Uterus (tissue), 3 donors: ENCODE measurements at regions not wholly inside any gene's neighbourhood (a gene's known extent, or its start where the extent isn't known, plus 50 kb on each side); places are given as distances from the start of the nearest gene placed in this dataset.

Source experiments
- DNase-seq, 2 donors: peaks; one replicate each; pipeline ENCODE4 v3.0.0-alpha.2; 2019 to 2020
- H3K27ac ChIP-seq, 2 donors: fragments of 200-600 bp; sonication (generic); 1 replicate in 1 of 2; 2 replicates in 1 of 2; pipeline ENCODE4 v1.5.1; 2016 to 2018
- H3K27me3 ChIP-seq, 2 donors: fragments of 200-600 bp; sonication (generic); one replicate each; pipeline ENCODE4 v1.5.1; 2018 to 2019; ENCODE audit warnings: control low read depth in 1 of 2
- H3K36me3 ChIP-seq, 2 donors: fragments of 200-600 bp; sonication (generic); one replicate each; pipeline ENCODE4 v1.5.1; 2019; ENCODE audit warnings: control low read depth in 1 of 2
- H3K4me1 ChIP-seq, 2 donors: fragments of 200-600 bp; sonication (generic); one replicate each; pipeline ENCODE4 v1.5.1; 2018 to 2019; ENCODE audit warnings: control low read depth in 1 of 2
- H3K4me3 ChIP-seq, 2 donors: fragments of 200-600 bp; sonication (generic); 1 replicate in 1 of 2; 2 replicates in 1 of 2; pipeline ENCODE4 v1.5.1; 2018 to 2019; ENCODE audit warnings: mild to moderate bottlenecking in 1 of 2
- H3K9me3 ChIP-seq, 2 donors: fragments of 200-600 bp; sonication (generic); one replicate each; pipeline ENCODE4 v1.5.1; 2019; ENCODE audit warnings: control low read depth in 1 of 2
- POLR2A ChIP-seq, 2 donors: fragments of 450-650 bp; IDR thresholded peaks; one replicate each; pipeline ENCODE4 v1.6.1; 2016; ENCODE audit warnings: antibody characterized with exemption in 2 of 2, mild to moderate bottlenecking in 1 of 2, moderate library complexity in 1 of 2
- intact Hi-C: fragments of 100-400 bp; cut with DNase I; formaldehyde crosslinking; loops from one replicate; pipeline ENCODE4 v1.15.1; 2023; ENCODE audit warnings: low total_unique reads
- TF ChIP-seq, protein P1 (sequence below), 4 experiments: fragments of 200-600 bp in 2 of 4; fragments of 450-650 bp in 2 of 4; sonication (generic) in 2 of 4; IDR thresholded peaks; one replicate each; pipeline ENCODE4 v1.5.1; 2016 to 2019; ENCODE audit warnings: antibody characterized with exemption in 4 of 4, mild to moderate bottlenecking in 2 of 4, moderate library complexity in 1 of 4
- donor health status: DM: yes; HTN: yes; CAD: no.

DNA sequence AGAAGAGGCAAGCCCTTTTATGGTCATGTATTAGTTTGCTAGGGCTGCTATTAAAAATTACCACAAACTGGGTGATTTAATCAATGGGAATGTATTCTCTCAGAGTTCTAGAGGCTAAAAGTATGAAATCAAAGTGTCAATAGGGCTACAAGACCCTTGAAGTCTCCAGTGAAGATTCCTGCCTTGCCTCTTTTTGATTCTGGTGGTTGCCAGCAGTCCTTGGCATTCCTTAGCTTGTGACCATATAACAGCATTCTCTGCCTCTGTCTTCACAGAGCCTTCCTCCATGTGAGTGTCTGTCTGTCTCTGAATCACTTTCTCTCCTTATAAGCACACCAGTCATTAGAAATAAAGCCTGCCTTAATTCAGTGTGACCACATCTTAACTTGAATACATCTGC is 282.7 kb downstream of the KCNN2 start:
- no peak for DNase-seq
- Histone ChIP-seq H3K4me3 (no peak overlapping the region), H3K4me1 (no peaks in the 10 kb centered on the region), H3K9me3 (no peaks in the 10 kb centered on the region), H3K27me3 (no peaks in the 10 kb centered on the region), H3K36me3 (no peaks in the 10 kb centered on the region), H3K27ac (no peak overlapping the region)
- intact Hi-C loops = no loop called here
- TF ChIP-seq POLR2A (IDR thresholded peaks at IDR 0.05) = no peak
- TF ChIP-seq, protein P1, sequence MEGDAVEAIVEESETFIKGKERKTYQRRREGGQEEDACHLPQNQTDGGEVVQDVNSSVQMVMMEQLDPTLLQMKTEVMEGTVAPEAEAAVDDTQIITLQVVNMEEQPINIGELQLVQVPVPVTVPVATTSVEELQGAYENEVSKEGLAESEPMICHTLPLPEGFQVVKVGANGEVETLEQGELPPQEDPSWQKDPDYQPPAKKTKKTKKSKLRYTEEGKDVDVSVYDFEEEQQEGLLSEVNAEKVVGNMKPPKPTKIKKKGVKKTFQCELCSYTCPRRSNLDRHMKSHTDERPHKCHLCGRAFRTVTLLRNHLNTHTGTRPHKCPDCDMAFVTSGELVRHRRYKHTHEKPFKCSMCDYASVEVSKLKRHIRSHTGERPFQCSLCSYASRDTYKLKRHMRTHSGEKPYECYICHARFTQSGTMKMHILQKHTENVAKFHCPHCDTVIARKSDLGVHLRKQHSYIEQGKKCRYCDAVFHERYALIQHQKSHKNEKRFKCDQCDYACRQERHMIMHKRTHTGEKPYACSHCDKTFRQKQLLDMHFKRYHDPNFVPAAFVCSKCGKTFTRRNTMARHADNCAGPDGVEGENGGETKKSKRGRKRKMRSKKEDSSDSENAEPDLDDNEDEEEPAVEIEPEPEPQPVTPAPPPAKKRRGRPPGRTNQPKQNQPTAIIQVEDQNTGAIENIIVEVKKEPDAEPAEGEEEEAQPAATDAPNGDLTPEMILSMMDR (IDR thresholded peaks at IDR 0.05) = no peak

DNA sequence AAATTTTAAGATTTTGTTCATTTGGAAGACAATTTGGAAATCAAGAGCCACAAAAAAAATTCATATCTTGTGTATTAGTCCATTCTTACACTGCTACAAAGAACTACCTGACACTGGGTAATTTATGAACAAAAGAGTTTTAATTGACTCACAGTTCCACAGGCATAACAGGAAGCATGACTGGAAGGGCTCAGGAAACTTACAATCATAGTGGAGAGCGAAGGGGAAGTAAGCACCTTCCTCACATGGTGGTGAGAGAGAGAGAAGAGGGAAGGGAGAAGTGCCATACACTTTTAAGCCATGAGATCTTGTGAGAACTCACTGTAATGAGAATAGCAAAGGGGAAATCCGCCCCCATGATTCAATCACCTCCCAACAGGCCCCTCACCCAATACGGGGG is 274.4 kb downstream of the KCNN2 start:
- TF ChIP-seq, protein P1 (IDR thresholded peaks at IDR 0.05) = no peak
- no peak for TF ChIP-seq POLR2A (IDR thresholded peaks at IDR 0.05)
- Histone ChIP-seq H3K4me3 (no peak overlapping the region), H3K36me3 (no peaks in the 10 kb centered on the region), H3K27me3 (no peaks in the 10 kb centered on the region), H3K27ac (no peak overlapping the region), H3K9me3 (no peaks in the 10 kb centered on the region), H3K4me1 (no peaks in the 10 kb centered on the region)
- DNase-seq = no peak
- intact Hi-C loops = no loop called here

DNA sequence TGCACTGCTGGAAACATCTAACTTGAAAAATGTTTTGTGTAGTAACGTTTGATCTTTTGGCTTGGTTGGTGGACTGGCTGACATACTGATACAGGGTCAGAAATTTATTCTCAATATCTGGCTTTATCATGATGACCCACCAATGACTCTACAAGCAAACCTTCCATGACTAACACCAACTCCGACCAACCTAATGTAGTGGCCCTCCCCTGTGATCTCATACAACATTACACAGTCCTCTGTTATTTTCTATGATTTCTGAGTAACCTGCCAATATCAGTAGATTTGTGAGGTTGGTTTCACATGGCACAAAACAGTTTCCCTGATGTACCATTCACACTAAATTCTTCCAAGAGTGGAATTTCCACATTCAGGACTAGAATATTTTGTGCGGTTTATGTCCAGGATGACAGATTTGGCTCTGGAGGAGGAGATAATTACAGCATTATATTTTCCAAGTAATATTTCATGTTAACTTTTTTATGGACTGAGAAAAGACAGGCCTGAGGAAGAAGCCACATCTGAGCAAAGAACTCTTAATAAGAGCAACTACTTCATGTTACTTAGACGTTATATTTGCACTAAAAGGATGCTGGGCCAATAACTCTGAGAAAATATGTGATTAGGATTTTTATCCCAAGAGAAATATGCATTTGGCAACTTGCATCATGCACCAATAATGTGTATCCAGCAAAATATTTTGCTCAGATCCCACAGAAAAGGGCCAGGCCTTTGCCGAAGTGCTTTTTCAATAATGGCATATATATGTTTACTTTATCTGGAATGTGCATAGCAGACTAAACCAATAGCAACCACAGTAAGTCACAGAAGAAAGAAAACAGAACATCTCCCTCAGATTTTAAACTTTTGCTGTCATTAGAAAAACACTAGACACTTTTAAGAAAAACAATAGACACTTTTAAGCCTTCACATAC is 273.4 kb downstream of the KCNN2 start:
- H3K27ac ChIP-seq = no peak overlapping the region
- no peaks in the 10 kb centered on the region for H3K4me1 ChIP-seq
- H3K9me3 ChIP-seq = no peaks in the 10 kb centered on the region
- intact Hi-C loops = no loop called here
- TF ChIP-seq, protein P1 (IDR thresholded peaks at IDR 0.05) = no peak
- no peak for TF ChIP-seq POLR2A (IDR thresholded peaks at IDR 0.05)
- no peak overlapping the region for H3K4me3 ChIP-seq
- no peaks in the 10 kb centered on the region for H3K27me3 ChIP-seq
- DNase-seq = no peak
- H3K36me3 ChIP-seq = no peaks in the 10 kb centered on the region

DNA sequence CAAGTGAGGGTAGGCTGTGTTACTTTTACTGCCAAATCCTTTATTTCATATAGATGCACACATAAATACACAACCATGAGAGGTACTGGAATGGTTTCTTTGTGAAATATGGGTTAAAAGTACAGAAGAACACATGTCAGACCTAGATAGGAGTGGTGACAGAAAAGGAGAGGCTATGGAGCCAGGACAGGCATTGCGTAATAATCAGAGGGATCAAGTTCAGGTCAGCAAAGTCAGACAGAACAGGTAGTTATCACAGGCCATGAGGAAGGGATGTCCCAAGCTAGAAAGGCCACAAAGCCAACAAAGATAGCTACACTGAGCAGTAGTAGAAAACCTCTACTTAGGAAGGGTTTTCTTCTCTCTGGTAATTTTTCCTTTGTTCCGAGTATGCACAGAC is 272.6 kb downstream of the KCNN2 start:
- H3K4me1 ChIP-seq = no peaks in the 10 kb centered on the region
- no peaks in the 10 kb centered on the region for H3K27me3 ChIP-seq
- no peak for DNase-seq
- H3K9me3 ChIP-seq = no peaks in the 10 kb centered on the region
- H3K36me3 ChIP-seq = no peaks in the 10 kb centered on the region
- H3K4me3 ChIP-seq = no peak overlapping the region
- no peak overlapping the region for H3K27ac ChIP-seq
- TF ChIP-seq, protein P1 (IDR thresholded peaks at IDR 0.05) = no peak
- no peak for TF ChIP-seq POLR2A (IDR thresholded peaks at IDR 0.05)
- intact Hi-C loops = no loop called here

DNA sequence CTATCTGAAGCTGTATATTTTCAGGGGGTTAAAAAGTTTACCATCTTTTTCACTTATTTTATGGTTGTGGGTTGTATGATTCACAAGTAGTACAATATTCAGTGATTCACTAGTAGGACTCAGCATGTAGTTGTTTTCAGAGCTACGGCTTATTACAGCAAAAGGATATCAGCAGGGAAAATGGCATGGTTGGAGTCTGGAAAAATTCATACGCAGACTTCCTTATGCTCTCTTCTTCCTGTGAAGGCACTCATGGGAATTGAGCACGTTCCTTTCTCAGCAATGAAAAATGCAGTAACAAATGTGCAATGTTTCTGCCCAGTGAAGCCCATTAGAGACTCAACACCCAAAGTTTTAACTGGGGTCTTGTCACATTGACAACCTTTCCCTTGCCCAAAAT is 250.5 kb downstream of the KCNN2 start:
- no peaks in the 10 kb centered on the region for H3K4me1 ChIP-seq
- H3K36me3 ChIP-seq = no peaks in the 10 kb centered on the region
- H3K9me3 ChIP-seq = no peaks in the 10 kb centered on the region
- H3K4me3 ChIP-seq = no peak overlapping the region
- TF ChIP-seq POLR2A (IDR thresholded peaks at IDR 0.05) = no peak
- no peaks in the 10 kb centered on the region for H3K27me3 ChIP-seq
- DNase-seq = no peak
- intact Hi-C loops = no loop called here
- H3K27ac ChIP-seq = no peak overlapping the region
